Neural cell (in vitro differentiated cells): ENCODE measurements at regions not wholly inside any gene's neighbourhood (a gene's known extent, or its start where the extent isn't known, plus 50 kb on each side); places are given as distances from the start of the nearest gene placed in this dataset.

Experiments
- H2AFZ ChIP-seq: fragments of 200-600, 300-800 bp; sonication (generic), shearing (Covaris generic); 2 replicates; pipeline ENCODE4 v1.6.0; 2014; ENCODE audit warnings: low read depth, mild to moderate bottlenecking, antibody characterized with exemption, low read length, moderate library complexity
- H3F3A ChIP-seq: fragments of 200-600 bp; shearing (Covaris generic); 2 replicates; pipeline ENCODE4 v1.6.1; 2016; ENCODE audit warnings: mild to moderate bottlenecking, moderate library complexity, mixed read lengths, antibody characterized with exemption, low read length; ENCODE audit not compliant: insufficient read depth, poor library complexity, severe bottlenecking
- H3K27ac ChIP-seq: fragments of 200-600, 300-800 bp; sonication (generic), shearing (Covaris generic); 2 replicates; pipeline ENCODE4 v1.5.1; 2014; ENCODE audit warnings: mild to moderate bottlenecking, low read length, moderate library complexity
- H3K27me3 ChIP-seq: fragments of 300-800, 200-600 bp; sonication (generic), shearing (Covaris generic); 2 replicates; pipeline ENCODE4 v1.6.0; 2014; ENCODE audit warnings: mild to moderate bottlenecking, low read depth, low read length, moderate library complexity; ENCODE audit not compliant: insufficient read depth
- H3K36me3 ChIP-seq: fragments of 300-800, 200-600 bp; sonication (generic), shearing (Covaris generic); 2 replicates; pipeline ENCODE4 v1.5.1; 2014; ENCODE audit warnings: mild to moderate bottlenecking, antibody characterized with exemption, low read length, moderate library complexity; ENCODE audit not compliant: insufficient read depth
- H3K4me2 ChIP-seq: fragments of 300-800, 200-600 bp; sonication (generic), shearing (Covaris generic); 2 replicates; pipeline ENCODE4 v1.6.0; 2014; ENCODE audit warnings: mild to moderate bottlenecking, low read length
- H3K4me3 ChIP-seq: fragments of 300-800, 200-600 bp; sonication (generic), shearing (Covaris generic); 2 replicates; pipeline ENCODE4 v1.5.1; 2014; ENCODE audit warnings: mild to moderate bottlenecking, low read length, moderate library complexity
- H3K79me2 ChIP-seq: fragments of 200-600 bp; shearing (Covaris generic); replicated peaks from 2 replicates; pipeline ENCODE4 v1.6.0; 2014; ENCODE audit warnings: mild to moderate bottlenecking, low read length, moderate library complexity; ENCODE audit not compliant: insufficient read depth
- H3K9ac ChIP-seq: fragments of 300-800, 200-600 bp; sonication (generic), shearing (Covaris generic); 2 replicates; pipeline ENCODE4 v1.6.1; 2016; ENCODE audit warnings: mild to moderate bottlenecking, low read length, mixed read lengths
- H3K9me2 ChIP-seq: fragments of 200-600 bp; shearing (Covaris generic); 2 replicates; pipeline ENCODE4 v1.6.1; 2016; ENCODE audit warnings: mild to moderate bottlenecking, low read length, mixed read lengths; ENCODE audit not compliant: insufficient read depth
- H3K9me3 ChIP-seq: fragments of 200-600, 300-800 bp; sonication (generic), shearing (Covaris generic); 2 replicates; pipeline ENCODE4 v1.6.1; 2016; ENCODE audit warnings: mild to moderate bottlenecking, mixed run types, low read length, moderate library complexity, mixed read lengths
- H4K20me1 ChIP-seq: fragments of 200-600 bp; shearing (Covaris generic); 2 replicates; pipeline ENCODE4 v1.6.1; 2016; ENCODE audit warnings: mild to moderate bottlenecking, mixed run types; ENCODE audit not compliant: insufficient read depth
- EP300 ChIP-seq: fragments of 450-650 bp; conservative IDR thresholded peaks from 2 replicates; pipeline ENCODE4 v1.6.1; 2014; ENCODE audit warnings: antibody characterized with exemption, mild to moderate bottlenecking, moderate library complexity; ENCODE audit not compliant: poor library complexity, severe bottlenecking
- EZH2 ChIP-seq: fragments of 200-600, 300-800 bp; shearing (Covaris generic), sonication (generic); IDR thresholded peaks from 2 replicates; pipeline ENCODE4 v1.6.1; 2014; ENCODE audit warnings: antibody characterized with exemption, low read length, borderline replicate concordance, mild to moderate bottlenecking; ENCODE audit not compliant: insufficient read depth, poor library complexity, severe bottlenecking
- MXI1 ChIP-seq: fragments of 450-650 bp; conservative IDR thresholded peaks from 2 replicates; pipeline ENCODE4 v1.6.1; 2014; ENCODE audit warnings: antibody characterized with exemption, mild to moderate bottlenecking; ENCODE audit not compliant: poor library complexity, severe bottlenecking
- POLR2AphosphoS5 ChIP-seq: IDR thresholded peaks from 2 replicates; pipeline ENCODE4 v1.6.1; 2012
- RAD21 ChIP-seq: fragments of 450-650 bp; conservative IDR thresholded peaks from 2 replicates; pipeline ENCODE4 v1.6.1; 2014; ENCODE audit warnings: antibody characterized with exemption, mild to moderate bottlenecking, moderate library complexity
- REST ChIP-seq: IDR thresholded peaks from 2 replicates; pipeline ENCODE4 v1.6.1; 2012; ENCODE audit warnings: borderline replicate concordance
- SMC3 ChIP-seq: fragments of 450-650 bp; conservative IDR thresholded peaks from 2 replicates; pipeline ENCODE4 v1.6.1; 2014; ENCODE audit warnings: antibody characterized with exemption, mild to moderate bottlenecking, moderate library complexity; ENCODE audit not compliant: poor library complexity
- TAF1 ChIP-seq: IDR thresholded peaks from 2 replicates; pipeline ENCODE4 v1.6.1; 2012; ENCODE audit warnings: low read depth
- TF ChIP-seq, protein P1 (sequence below): fragments of 450-650 bp; IDR thresholded peaks from 2 replicates; pipeline ENCODE4 v1.5.1; 2014; ENCODE audit warnings: antibody characterized with exemption, mild to moderate bottlenecking, moderate library complexity; ENCODE audit not compliant: poor library complexity, severe bottlenecking

DNA sequence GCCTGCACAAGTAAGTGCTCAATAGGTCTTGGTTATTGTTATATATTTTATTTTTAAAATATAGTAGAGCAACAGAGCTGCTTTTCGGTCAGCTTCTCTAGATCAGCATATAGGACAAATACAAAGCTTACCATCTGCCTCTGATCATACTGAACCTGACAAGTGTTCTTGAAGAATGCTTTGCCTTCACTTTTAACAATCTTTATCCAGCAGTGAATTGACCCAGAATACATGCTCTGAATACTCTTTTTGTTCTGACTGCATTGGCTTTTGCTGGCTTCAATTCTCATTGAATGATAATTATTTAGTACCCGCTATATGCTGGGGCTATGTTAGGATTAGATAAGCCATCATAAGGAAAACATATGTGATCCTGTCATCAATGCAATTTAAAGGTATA is 137.8 kb downstream of the DHRS2 start:
- Histone ChIP-seq H3K36me3 (no peaks in the 10 kb centered on the region), H3F3A (no peaks in the 10 kb centered on the region)
- TF ChIP-seq TAF1 (no peak), EZH2 (no peak), POLR2AphosphoS5 (no peak), MXI1 (no peak), SMC3 (no peak), REST (no peak), RAD21 (no peak), EP300 (no peak)
- TF ChIP-seq, protein P1, sequence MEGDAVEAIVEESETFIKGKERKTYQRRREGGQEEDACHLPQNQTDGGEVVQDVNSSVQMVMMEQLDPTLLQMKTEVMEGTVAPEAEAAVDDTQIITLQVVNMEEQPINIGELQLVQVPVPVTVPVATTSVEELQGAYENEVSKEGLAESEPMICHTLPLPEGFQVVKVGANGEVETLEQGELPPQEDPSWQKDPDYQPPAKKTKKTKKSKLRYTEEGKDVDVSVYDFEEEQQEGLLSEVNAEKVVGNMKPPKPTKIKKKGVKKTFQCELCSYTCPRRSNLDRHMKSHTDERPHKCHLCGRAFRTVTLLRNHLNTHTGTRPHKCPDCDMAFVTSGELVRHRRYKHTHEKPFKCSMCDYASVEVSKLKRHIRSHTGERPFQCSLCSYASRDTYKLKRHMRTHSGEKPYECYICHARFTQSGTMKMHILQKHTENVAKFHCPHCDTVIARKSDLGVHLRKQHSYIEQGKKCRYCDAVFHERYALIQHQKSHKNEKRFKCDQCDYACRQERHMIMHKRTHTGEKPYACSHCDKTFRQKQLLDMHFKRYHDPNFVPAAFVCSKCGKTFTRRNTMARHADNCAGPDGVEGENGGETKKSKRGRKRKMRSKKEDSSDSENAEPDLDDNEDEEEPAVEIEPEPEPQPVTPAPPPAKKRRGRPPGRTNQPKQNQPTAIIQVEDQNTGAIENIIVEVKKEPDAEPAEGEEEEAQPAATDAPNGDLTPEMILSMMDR = no peak

DNA sequence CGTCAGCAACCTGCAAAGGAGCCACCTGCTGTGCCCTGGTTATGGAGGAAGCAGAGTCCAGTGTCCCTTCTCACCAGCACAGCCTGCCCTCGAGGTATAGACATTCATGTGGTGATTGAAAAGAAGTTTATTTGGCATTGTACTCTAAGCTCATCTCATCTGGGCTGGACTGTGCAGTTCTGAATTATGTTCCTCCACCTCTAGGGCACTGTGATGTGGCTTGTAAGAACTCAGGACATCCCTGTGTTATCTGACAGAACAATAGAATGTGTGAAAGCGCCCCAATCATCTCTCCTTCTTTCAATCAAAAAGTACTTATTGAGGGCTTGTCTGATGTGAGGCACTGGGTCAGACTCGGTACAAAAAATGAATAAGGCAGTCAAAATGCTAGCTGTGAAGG is 140.1 kb downstream of the DHRS2 start:
- H3K9ac ChIP-seq = no peak overlapping the region
- no peak overlapping the region for H3K4me3 ChIP-seq
- no peak overlapping the region for H3K4me2 ChIP-seq
- H3K36me3 ChIP-seq = no peaks in the 10 kb centered on the region
- H3K27ac ChIP-seq = no peak overlapping the region
- no peaks in the 10 kb centered on the region for H4K20me1 ChIP-seq
- H3F3A ChIP-seq = no peaks in the 10 kb centered on the region
- no peaks in the 10 kb centered on the region for H3K27me3 ChIP-seq
- TF ChIP-seq TAF1 (no peak), POLR2AphosphoS5 (no peak), EP300 (no peak), SMC3 (no peak), EZH2 (no peak), MXI1 (no peak), REST (no peak), RAD21 (no peak)
- TF ChIP-seq, protein P1 = no peak
- H3K9me2 ChIP-seq = no peaks in the 10 kb centered on the region
- no peaks in the 10 kb centered on the region for H3K9me3 ChIP-seq
- no peaks in the 10 kb centered on the region for H3K79me2 ChIP-seq
- H2AFZ ChIP-seq = no peak overlapping the region

More for the DNA sequence above, 137.8 kb downstream of the DHRS2 start:
- H3K9me3 ChIP-seq = no peaks in the 10 kb centered on the region
- no peaks in the 10 kb centered on the region for H3K9me2 ChIP-seq
- no peak overlapping the region for H3K4me2 ChIP-seq
- no peak overlapping the region for H3K4me3 ChIP-seq
- no peaks in the 10 kb centered on the region for H4K20me1 ChIP-seq
- no peak overlapping the region for H3K27ac ChIP-seq
- no peaks in the 10 kb centered on the region for H3K79me2 ChIP-seq
- no peak overlapping the region for H3K9ac ChIP-seq
- H3K27me3 ChIP-seq = no peaks in the 10 kb centered on the region
- no peak overlapping the region for H2AFZ ChIP-seq
